KMS-11 (cell line): ENCODE measurements at regions not wholly inside any gene's neighbourhood (a gene's known extent, or its start where the extent isn't known, plus 50 kb on each side); places are given as distances from the start of the nearest gene placed in this dataset.

Source experiments
- H2AFZ ChIP-seq: fragments of 200-600 bp; sonication (generic); 2 replicates; pipeline ENCODE4 v1.6.1; 2016; ENCODE audit warnings: antibody characterized with exemption, mixed run types, low read depth
- H3K27ac ChIP-seq: fragments of 200-600 bp; sonication (generic); 2 replicates; pipeline ENCODE4 v1.6.1; 2016; ENCODE audit warnings: mild to moderate bottlenecking, mixed run types
- H3K27me3 ChIP-seq: fragments of 200-600 bp; sonication (generic); 2 replicates; pipeline ENCODE4 v1.6.1; 2017; ENCODE audit warnings: mild to moderate bottlenecking, low read depth, mixed run types, moderate library complexity; ENCODE audit not compliant: insufficient read depth
- H3K36me3 ChIP-seq: fragments of 200-600 bp; sonication (generic); 2 replicates; pipeline ENCODE4 v1.6.1; 2017; ENCODE audit warnings: mild to moderate bottlenecking, mixed run types; ENCODE audit not compliant: insufficient read depth
- H3K4me1 ChIP-seq: fragments of 200-600 bp; sonication (generic); 2 replicates; pipeline ENCODE4 v1.6.1; 2016; ENCODE audit warnings: mild to moderate bottlenecking, low read depth, mixed run types; ENCODE audit not compliant: poor library complexity, severe bottlenecking
- H3K4me2 ChIP-seq: fragments of 200-600 bp; sonication (generic); 2 replicates; pipeline ENCODE4 v1.7.0; 2016; ENCODE audit warnings: mild to moderate bottlenecking, mixed run types
- H3K4me3 ChIP-seq: fragments of 200-600 bp; sonication (generic); IDR thresholded peaks from 2 replicates; pipeline ENCODE4 v1.6.1; 2017; ENCODE audit warnings: low read depth, low read length, mixed read lengths; ENCODE audit not compliant: insufficient read depth
- H3K79me2 ChIP-seq: fragments of 200-600 bp; sonication (generic); 2 replicates; pipeline ENCODE4 v1.6.1; 2016; ENCODE audit warnings: low read depth, mixed run types; ENCODE audit not compliant: insufficient read depth
- H3K9ac ChIP-seq: fragments of 200-600 bp; sonication (generic); 2 replicates; pipeline ENCODE4 v1.6.1; 2016; ENCODE audit warnings: mild to moderate bottlenecking, mixed run types
- H4K20me1 ChIP-seq: fragments of 200-600 bp; sonication (generic); 2 replicates; pipeline ENCODE4 v1.6.1; 2016; ENCODE audit warnings: mild to moderate bottlenecking, mixed run types; ENCODE audit not compliant: insufficient read depth
- CTCF ChIP-seq: fragments of 200-600 bp; sonication (generic); conservative IDR thresholded peaks from 2 replicates; pipeline ENCODE4 v1.6.1; 2017; ENCODE audit warnings: low read depth, mild to moderate bottlenecking, antibody characterized with exemption, low read length, moderate library complexity, mixed read lengths

GRCh38 chr3:6736836-6737629 lies 123.9 kb upstream of the GRM7 start:
- no peak overlapping the region for H3K4me3 ChIP-seq
- H4K20me1 ChIP-seq = no peaks in the 10 kb centered on the region
- H2AFZ ChIP-seq = no peak overlapping the region
- H3K27ac ChIP-seq = no peak overlapping the region
- no peaks in the 10 kb centered on the region for H3K36me3 ChIP-seq
- no peak for TF ChIP-seq CTCF
- no peak overlapping the region for H3K4me2 ChIP-seq
- no peaks in the 10 kb centered on the region for H3K4me1 ChIP-seq
- H3K9ac ChIP-seq = no peak overlapping the region
- no peaks in the 10 kb centered on the region for H3K27me3 ChIP-seq
- H3K79me2 ChIP-seq = no peaks in the 10 kb centered on the region

GRCh38 chr3:6737630-6738029 lies 123.3 kb upstream of the GRM7 start:
- no peak for TF ChIP-seq CTCF
- Histone ChIP-seq H2AFZ (no peak overlapping the region), H3K27me3 (no peaks in the 10 kb centered on the region), H3K27ac (no peak overlapping the region), H3K36me3 (no peaks in the 10 kb centered on the region), H3K9ac (no peak overlapping the region), H3K4me3 (no peak overlapping the region), H3K79me2 (no peaks in the 10 kb centered on the region), H3K4me2 (no peak overlapping the region), H3K4me1 (no peaks in the 10 kb centered on the region), H4K20me1 (no peaks in the 10 kb centered on the region)

GRCh38 chr3:6739288-6739687 lies 121.6 kb upstream of the GRM7 start:
- Histone ChIP-seq H3K4me1 (no peaks in the 10 kb centered on the region), H3K79me2 (no peaks in the 10 kb centered on the region), H3K4me2 (no peak overlapping the region), H2AFZ (no peak overlapping the region), H3K27me3 (no peaks in the 10 kb centered on the region), H4K20me1 (no peaks in the 10 kb centered on the region), H3K27ac (no peak overlapping the region), H3K9ac (no peak overlapping the region), H3K36me3 (no peaks in the 10 kb centered on the region), H3K4me3 (no peak overlapping the region)
- TF ChIP-seq CTCF = no peak

- no peaks in the 10 kb centered on the region for H3K4me1 ChIP-seq
- no peaks in the 10 kb centered on the region for H3K27me3 ChIP-seq
- no peaks in the 10 kb centered on the region for H3K79me2 ChIP-seq
- H3K4me2 ChIP-seq = no peak overlapping the region
- no peak overlapping the region for H3K27ac ChIP-seq
- H2AFZ ChIP-seq = no peak overlapping the region
- no peak overlapping the region for H3K9ac ChIP-seq
- no peak overlapping the region for H3K4me3 ChIP-seq
- H4K20me1 ChIP-seq = no peaks in the 10 kb centered on the region
- TF ChIP-seq CTCF = no peak
- H3K36me3 ChIP-seq = no peaks in the 10 kb centered on the region
Measured at GRCh38 chr3:6743067-6743720, 117.7 kb upstream of the GRM7 start.
